Adrenal gland (tissue), 5 donors: ENCODE measurements at regions not wholly inside any gene's neighbourhood (a gene's known extent, or its start where the extent isn't known, plus 50 kb on each side); places are given as distances from the start of the nearest gene placed in this dataset.

Experiments used
- POLR2A ChIP-seq, 2 donors: fragments of 450-650 bp; IDR thresholded peaks; one replicate each; pipeline ENCODE4 v1.6.1; 2017; ENCODE audit warnings: antibody characterized with exemption in 2 of 2, mild to moderate bottlenecking in 2 of 2, moderate library complexity in 1 of 2
- TF ChIP-seq, protein P1 (sequence below), 6 experiments: fragments of 450-650 bp in 4 of 6; fragments of 200-600 bp in 2 of 6; sonication (generic) in 1 of 6; IDR thresholded peaks; 1 replicate in 5 of 6; 2 replicates in 1 of 6; pipeline versions ENCODE4 v1.5.1 to v1.8.0; 2016 to 2021; ENCODE audit warnings: antibody characterized with exemption in 6 of 6, mild to moderate bottlenecking in 2 of 6, moderate library complexity in 1 of 6
- donor health status: DM: no; HTN: no; CAD: no.

DNA sequence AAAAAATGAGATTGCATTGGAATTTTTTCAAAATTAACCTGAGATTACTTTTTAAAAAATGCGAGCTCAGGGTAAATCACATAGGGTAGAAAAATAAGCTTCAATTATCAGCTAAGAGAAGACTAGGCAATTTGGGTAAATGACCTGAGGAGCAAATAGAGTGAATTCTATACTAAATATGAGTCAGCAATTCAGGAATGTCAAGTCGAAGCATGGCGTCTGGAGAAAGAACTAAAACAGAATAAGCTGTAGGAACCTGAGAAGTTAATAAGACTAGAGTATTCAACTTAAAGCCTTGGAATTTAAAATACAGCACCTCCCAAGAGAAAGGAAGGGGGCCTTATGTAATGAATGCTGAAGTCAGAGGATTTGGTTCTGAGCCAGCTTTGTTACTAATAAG is 487.0 kb downstream of the SUCLG1 start:
- TF ChIP-seq, protein P1, sequence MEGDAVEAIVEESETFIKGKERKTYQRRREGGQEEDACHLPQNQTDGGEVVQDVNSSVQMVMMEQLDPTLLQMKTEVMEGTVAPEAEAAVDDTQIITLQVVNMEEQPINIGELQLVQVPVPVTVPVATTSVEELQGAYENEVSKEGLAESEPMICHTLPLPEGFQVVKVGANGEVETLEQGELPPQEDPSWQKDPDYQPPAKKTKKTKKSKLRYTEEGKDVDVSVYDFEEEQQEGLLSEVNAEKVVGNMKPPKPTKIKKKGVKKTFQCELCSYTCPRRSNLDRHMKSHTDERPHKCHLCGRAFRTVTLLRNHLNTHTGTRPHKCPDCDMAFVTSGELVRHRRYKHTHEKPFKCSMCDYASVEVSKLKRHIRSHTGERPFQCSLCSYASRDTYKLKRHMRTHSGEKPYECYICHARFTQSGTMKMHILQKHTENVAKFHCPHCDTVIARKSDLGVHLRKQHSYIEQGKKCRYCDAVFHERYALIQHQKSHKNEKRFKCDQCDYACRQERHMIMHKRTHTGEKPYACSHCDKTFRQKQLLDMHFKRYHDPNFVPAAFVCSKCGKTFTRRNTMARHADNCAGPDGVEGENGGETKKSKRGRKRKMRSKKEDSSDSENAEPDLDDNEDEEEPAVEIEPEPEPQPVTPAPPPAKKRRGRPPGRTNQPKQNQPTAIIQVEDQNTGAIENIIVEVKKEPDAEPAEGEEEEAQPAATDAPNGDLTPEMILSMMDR (IDR thresholded peaks at IDR 0.05) = no peak
- no peak for TF ChIP-seq POLR2A (IDR thresholded peaks at IDR 0.05)
